ENCODE measurements at regions not wholly inside any gene's neighbourhood (a gene's known extent, or its start where the extent isn't known, plus 50 kb on each side); places are given as distances from the start of the nearest gene placed in this dataset.

DNA sequence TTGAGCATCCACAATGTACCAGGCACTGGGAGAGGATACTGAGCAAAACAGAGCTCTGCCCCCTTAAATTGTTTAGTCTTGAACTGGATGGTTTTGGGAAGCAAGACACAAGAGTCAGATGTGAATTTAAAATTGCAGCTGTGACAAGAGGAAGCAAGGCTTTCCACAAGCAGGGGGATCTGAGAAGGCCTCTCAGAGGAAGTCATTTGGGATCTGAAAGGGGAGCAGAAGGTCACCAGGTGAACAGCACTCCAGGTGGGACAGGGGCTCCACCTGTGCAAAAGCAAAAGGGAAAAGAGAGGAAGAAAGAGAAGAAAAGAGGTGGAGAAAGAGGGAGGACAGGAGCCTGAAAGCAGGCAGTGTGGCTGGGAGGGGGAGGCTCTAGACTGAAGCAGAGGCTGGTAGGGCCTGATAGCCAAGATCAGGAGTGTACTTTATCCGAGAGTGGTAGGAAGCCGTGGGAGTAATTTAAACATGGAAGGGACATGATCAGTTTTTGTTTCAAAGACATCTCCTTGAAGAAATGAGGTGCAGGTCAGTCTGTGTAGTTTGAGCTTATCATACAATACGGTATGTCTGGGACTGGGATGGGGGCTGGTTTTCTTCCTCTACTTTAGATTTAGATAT is 76.1 kb upstream of the DUSP5 start:
- no peaks in the 10 kb centered on the region for H3K9me3 ChIP-seq

GRCh38 chr10:110422548-110422947 is 75.2 kb upstream of the DUSP5 start:
- ATAC-seq, result no peak
- Histone ChIP-seq H3K9me3 (no peaks in the 10 kb centered on the region), H3K36me3 (no peaks in the 10 kb centered on the region), H3K4me1 (peaks cover 11% of the 10 kb centered on the region), H3K27me3 (no peaks in the 10 kb centered on the region), H3K27ac (no peak overlapping the region), H3K4me3 (no peak overlapping the region)
- no peak for TF ChIP-seq CTCF (IDR thresholded peaks at IDR 0.05)
- DNase-seq, result no peak
- intact Hi-C loops (cut with DNase I), result no loop called here

More for the DNA sequence above, 76.1 kb upstream of the DUSP5 start:
- no peak for TF ChIP-seq CTCF (IDR thresholded peaks at IDR 0.05)
- Histone ChIP-seq H3K4me1 (peaks cover 6% of the 10 kb centered on the region), H3K36me3 (no peaks in the 10 kb centered on the region), H3K27me3 (no peaks in the 10 kb centered on the region), H3K27ac (no peak overlapping the region), H3K4me3 (no peak overlapping the region)
- no peak for ATAC-seq
- intact Hi-C loops (cut with DNase I), result no loop called here
- no peak for DNase-seq

GRCh38 chr10:110423650-110424049 is 74.1 kb upstream of the DUSP5 start:
- Histone ChIP-seq H3K4me3 (no peak overlapping the region), H3K4me1 (peaks cover 11% of the 10 kb centered on the region), H3K9me3 (no peaks in the 10 kb centered on the region), H3K27ac (no peak overlapping the region), H3K27me3 (no peaks in the 10 kb centered on the region), H3K36me3 (no peaks in the 10 kb centered on the region)
- no peak for TF ChIP-seq CTCF (IDR thresholded peaks at IDR 0.05)
- intact Hi-C loops (cut with DNase I), result no loop called here
- ATAC-seq (peak; percentile 63), DNase-seq (no peak)

DNA sequence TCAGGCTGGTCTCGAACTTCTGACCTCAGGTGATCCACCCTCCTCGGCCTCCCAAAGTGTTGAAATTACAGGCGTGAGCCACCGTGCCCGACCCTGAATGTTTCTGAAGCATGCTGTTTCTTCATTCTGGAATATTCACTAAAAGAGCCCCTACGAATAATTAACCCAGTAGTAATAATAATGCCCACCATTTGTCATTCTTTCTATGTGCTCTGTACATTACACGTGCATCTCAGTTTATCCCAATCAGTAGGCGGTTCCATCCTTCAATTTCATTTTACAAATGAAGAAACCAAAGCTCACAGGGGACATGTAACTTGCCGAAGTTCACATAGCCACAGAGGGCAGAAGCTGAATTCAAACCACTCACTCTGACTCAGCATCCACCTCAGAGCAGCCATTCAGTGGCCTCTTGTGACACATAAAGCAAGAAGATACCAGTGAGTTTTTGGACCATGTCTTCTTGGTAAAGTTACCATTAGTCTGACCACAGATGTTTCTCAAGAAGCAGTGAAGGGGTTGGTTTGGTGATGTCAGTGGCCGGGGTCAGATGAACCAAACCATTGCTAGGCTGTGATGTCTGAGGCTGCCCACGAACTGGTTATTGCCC is 71.9 kb upstream of the DUSP5 start:
- Histone ChIP-seq H3K27me3 (no peaks in the 10 kb centered on the region), H3K4me3 (no peak overlapping the region), H3K9me3 (no peaks in the 10 kb centered on the region), H3K36me3 (no peaks in the 10 kb centered on the region), H3K4me1 (peaks cover 11% of the 10 kb centered on the region), H3K27ac (peak overlapping the region; percentile 3)
- TF ChIP-seq CTCF (IDR thresholded peaks at IDR 0.05), result no peak
- intact Hi-C loops (cut with DNase I), result no loop called here
- ATAC-seq (peak; percentile 57), DNase-seq (no peak)

GRCh38 chr10:110426294-110427181 is 71.2 kb upstream of the DUSP5 start:
- no peak overlapping the region for H3K4me3 ChIP-seq
- no peak for TF ChIP-seq CTCF (IDR thresholded peaks at IDR 0.05)
- no peaks in the 10 kb centered on the region for H3K9me3 ChIP-seq
- H3K4me1 ChIP-seq, result peaks cover 11% of the 10 kb centered on the region
- intact Hi-C loops (cut with DNase I), result no loop called here
- peak; percentile 42 for DNase-seq
- H3K27ac ChIP-seq, result peak overlapping the region; percentile 63
- peak; percentile 38 for ATAC-seq
- H3K36me3 ChIP-seq, result no peaks in the 10 kb centered on the region
- no peaks in the 10 kb centered on the region for H3K27me3 ChIP-seq
